Brain microvascular endothelial cell (primary cell): ENCODE measurements at regions not wholly inside any gene's neighbourhood (a gene's known extent, or its start where the extent isn't known, plus 50 kb on each side); places are given as distances from the start of the nearest gene placed in this dataset.
A peak's percentile ranks its signal among the peaks of the same experiment; 100 is the strongest.

Experiments
- DNase-seq: peaks from one replicate; pipeline ENCODE4 v3.0.0-alpha.2; 2020
- H3K27ac ChIP-seq: fragments of 250-450 bp; sonication (Bioruptor Pico); 2 replicates; pipeline ENCODE4 v1.5.1; 2020; ENCODE audit warnings: mild to moderate bottlenecking, moderate library complexity
- H3K27me3 ChIP-seq: fragments of 250-450 bp; sonication (Bioruptor Pico); replicated peaks from 2 replicates; pipeline ENCODE4 v1.5.1; 2020; ENCODE audit warnings: mild to moderate bottlenecking
- H3K36me3 ChIP-seq: fragments of 250-450 bp; sonication (Bioruptor Pico); replicated peaks from 2 replicates; pipeline ENCODE4 v1.5.1; 2020; ENCODE audit warnings: mild to moderate bottlenecking
- H3K4me3 ChIP-seq: 2 replicates; pipeline ENCODE4 v1.5.1; 2011; ENCODE audit warnings: low read depth, mild to moderate bottlenecking, control low read depth, low read length, moderate library complexity
- CTCF ChIP-seq: IDR thresholded peaks from 2 replicates; pipeline ENCODE4 v1.5.1; 2011; ENCODE audit warnings: low read depth, mild to moderate bottlenecking, moderate library complexity, low read length, control low read depth, inconsistent platforms; ENCODE audit errors: missing control alignments
- in situ Hi-C: cut with HindIII; loops from 2 replicates; pipeline ENCODE4 v1.10.0; 2017; ENCODE audit warnings: low sequenced_read_pairs, low pct_ligation_motif_present

GRCh38 chr7:112646783-112647182 lies 143.4 kb downstream of the TMEM168 start:
- H3K27me3 ChIP-seq = no peaks in the 10 kb centered on the region
- no peaks in the 10 kb centered on the region for H3K36me3 ChIP-seq
- no peak overlapping the region for H3K4me3 ChIP-seq
- DNase-seq = no peak
- TF ChIP-seq CTCF = no peak
- in situ Hi-C loops = no loop called here
- no peak overlapping the region for H3K27ac ChIP-seq

GRCh38 chr7:112648781-112649180 lies 141.4 kb downstream of the TMEM168 start:
- TF ChIP-seq CTCF = no peak
- in situ Hi-C loops = no loop called here
- Histone ChIP-seq H3K27me3 (no peaks in the 10 kb centered on the region), H3K36me3 (no peaks in the 10 kb centered on the region), H3K4me3 (no peak overlapping the region), H3K27ac (no peak overlapping the region)
- DNase-seq = no peak

GRCh38 chr7:112649560-112649959 lies 140.6 kb downstream of the TMEM168 start:
- Histone ChIP-seq H3K4me3 (no peak overlapping the region), H3K27me3 (no peaks in the 10 kb centered on the region), H3K36me3 (no peaks in the 10 kb centered on the region), H3K27ac (no peak overlapping the region)
- no peak for TF ChIP-seq CTCF
- DNase-seq = peak; percentile 43
- in situ Hi-C loops = no loop called here

GRCh38 chr7:112654322-112655216 lies 135.6 kb downstream of the TMEM168 start:
- in situ Hi-C loops = no loop called here
- Histone ChIP-seq H3K27ac (no peak overlapping the region), H3K4me3 (no peak overlapping the region), H3K36me3 (no peaks in the 10 kb centered on the region), H3K27me3 (no peaks in the 10 kb centered on the region)
- DNase-seq = peak; percentile 36
- no peak for TF ChIP-seq CTCF

GRCh38 chr7:112665709-112666108 lies 124.5 kb downstream of the TMEM168 start:
- H3K27me3 ChIP-seq = no peaks in the 10 kb centered on the region
- in situ Hi-C loops = no loop called here
- H3K27ac ChIP-seq = no peak overlapping the region
- peak; percentile 67 for TF ChIP-seq CTCF
- no peak for DNase-seq
- no peak overlapping the region for H3K4me3 ChIP-seq
- H3K36me3 ChIP-seq = no peaks in the 10 kb centered on the region
